Sigmoid colon (tissue), 4 donors: ENCODE measurements at regions not wholly inside any gene's neighbourhood (a gene's known extent, or its start where the extent isn't known, plus 50 kb on each side); places are given as distances from the start of the nearest gene placed in this dataset.
"Not testable (repeated sequence)": the region's sequence is repeated elsewhere in the genome, so short reads cannot be mapped to it uniquely, and the experiment has no call there.

Source experiments
- EP300 ChIP-seq, 4 donors: sonication (generic); formaldehyde crosslinking; IDR thresholded peaks; one replicate each; pipeline ENCODE4 v1.6.1; 2017; ENCODE audit warnings: antibody characterized with exemption in 4 of 4
- POLR2AphosphoS5 ChIP-seq, 4 donors: sonication (generic); formaldehyde crosslinking; IDR thresholded peaks; one replicate each; pipeline ENCODE4 v1.6.1; 2017; ENCODE audit warnings: antibody characterized with exemption in 4 of 4
- TF ChIP-seq, protein P1 (sequence below), 4 experiments: fragments of 450-650 bp in 3 of 4; fragments of 200-600 bp in 1 of 4; IDR thresholded peaks; one replicate each; pipeline ENCODE4 v1.5.1; 2016 to 2019; ENCODE audit warnings: antibody characterized with exemption in 4 of 4, mild to moderate bottlenecking in 3 of 4, moderate library complexity in 2 of 4

DNA sequence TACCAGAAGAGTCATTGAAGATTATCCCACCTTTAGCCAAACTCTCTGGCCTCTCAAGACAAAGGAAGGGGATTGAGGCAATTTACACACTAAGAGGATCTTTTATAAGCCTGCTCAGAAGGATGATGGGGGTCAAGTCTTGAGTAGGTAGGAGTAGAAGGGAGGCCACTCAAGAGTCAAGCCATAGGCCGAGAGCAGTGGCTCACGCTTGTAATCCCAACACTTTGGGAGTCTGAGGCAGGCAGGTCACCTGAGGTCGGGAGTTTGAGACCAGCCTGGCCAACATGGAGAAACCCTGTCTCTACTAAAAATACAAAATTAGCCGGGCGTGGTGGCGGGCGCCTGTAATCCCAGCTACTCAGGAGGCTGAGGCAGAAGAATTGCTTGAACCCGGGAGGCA is 58.0 kb upstream of the SOX13 start:
- TF ChIP-seq, protein P1, sequence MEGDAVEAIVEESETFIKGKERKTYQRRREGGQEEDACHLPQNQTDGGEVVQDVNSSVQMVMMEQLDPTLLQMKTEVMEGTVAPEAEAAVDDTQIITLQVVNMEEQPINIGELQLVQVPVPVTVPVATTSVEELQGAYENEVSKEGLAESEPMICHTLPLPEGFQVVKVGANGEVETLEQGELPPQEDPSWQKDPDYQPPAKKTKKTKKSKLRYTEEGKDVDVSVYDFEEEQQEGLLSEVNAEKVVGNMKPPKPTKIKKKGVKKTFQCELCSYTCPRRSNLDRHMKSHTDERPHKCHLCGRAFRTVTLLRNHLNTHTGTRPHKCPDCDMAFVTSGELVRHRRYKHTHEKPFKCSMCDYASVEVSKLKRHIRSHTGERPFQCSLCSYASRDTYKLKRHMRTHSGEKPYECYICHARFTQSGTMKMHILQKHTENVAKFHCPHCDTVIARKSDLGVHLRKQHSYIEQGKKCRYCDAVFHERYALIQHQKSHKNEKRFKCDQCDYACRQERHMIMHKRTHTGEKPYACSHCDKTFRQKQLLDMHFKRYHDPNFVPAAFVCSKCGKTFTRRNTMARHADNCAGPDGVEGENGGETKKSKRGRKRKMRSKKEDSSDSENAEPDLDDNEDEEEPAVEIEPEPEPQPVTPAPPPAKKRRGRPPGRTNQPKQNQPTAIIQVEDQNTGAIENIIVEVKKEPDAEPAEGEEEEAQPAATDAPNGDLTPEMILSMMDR (IDR thresholded peaks at IDR 0.05), result not testable (repeated sequence)
- TF ChIP-seq POLR2AphosphoS5, EP300 (IDR thresholded peaks at IDR 0.05): not testable (repeated sequence)
